HCT116 (cell line): ENCODE measurements at regions not wholly inside any gene's neighbourhood (a gene's known extent, or its start where the extent isn't known, plus 50 kb on each side); places are given as distances from the start of the nearest gene placed in this dataset.

Experiments
- ATAC-seq: fragments of 200-7000 bp; cut with Tn5 transposase; 2 replicates; pipeline ENCODE4 v1.9.1; 2020; ENCODE audit warnings: mild to moderate bottlenecking, moderate library complexity
- BruUV-seq: library from RNA; stranded (reverse); fragments of 400-500 nt; replicated peaks from 2 replicates; lab custom pipeline; 2021; lab: Mats Ljungman, UMichigan
- CTCF ChIA-PET: fragments of 300-600 bp; sonication (Branson Sonifier 250); formaldehyde crosslinking; loops from one replicate; lab custom pipeline; 2021; ENCODE audit warnings: antibody characterized with exemption; lab: Charles Lee
- POLR2A ChIA-PET: fragments of 300-600, 350-600 bp; sonication (Branson Sonifier 250); formaldehyde crosslinking; loops from one replicate; lab custom pipeline; 2021; ENCODE audit warnings: antibody characterized with exemption; lab: Charles Lee
- RAD21 ChIA-PET, 2 experiments: fragments of 300-600 bp; sonication (Branson Sonifier 250); formaldehyde crosslinking; loops; one replicate each; lab custom pipeline; 2023; ENCODE audit warnings: low total read pairs in 2 of 2; ENCODE audit not compliant: uncharacterized antibody in 2 of 2, unreplicated experiment in 2 of 2, low non-redundant PET in 1 of 2; lab: Charles Lee
- DNase-seq: peaks from one replicate; pipeline ENCODE4 v3.0.0-alpha.2; 2010; ENCODE audit warnings: low read depth, low spot score
- H2AFZ ChIP-seq: fragments of 200-600 bp; shearing (Covaris generic), sonication (generic); 2 replicates; pipeline ENCODE4 v1.6.1; 2017; ENCODE audit warnings: low read depth, mixed run types, mixed read lengths, antibody characterized with exemption, low read length; ENCODE audit not compliant: poor library complexity, severe bottlenecking
- H3K27ac ChIP-seq: 2 replicates; pipeline ENCODE4 v1.5.1; 2012; ENCODE audit warnings: low read depth, low read length
- H3K27me3 ChIP-seq: fragments of 200-600 bp; sonication (generic); 2 replicates; pipeline ENCODE4 v1.6.1; 2016; ENCODE audit warnings: mixed run types, low read length, mixed read lengths; ENCODE audit not compliant: insufficient read depth
- H3K36me3 ChIP-seq, 2 experiments: fragments of 200-500 bp in 1 of 2; fragments of 200-600 bp in 1 of 2; sonication (Bioruptor generic) in 1 of 2; sonication (generic) in 1 of 2; 2 replicates each; pipeline versions ENCODE4 v1.5.1 to v1.6.1; 2014 to 2016; ENCODE audit warnings: low read length in 2 of 2, inconsistent platforms in 1 of 2, mixed read lengths in 1 of 2, mixed run types in 1 of 2; ENCODE audit not compliant: insufficient read depth in 2 of 2, control insufficient read depth in 1 of 2
- H3K4me1 ChIP-seq, 2 experiments: fragments of 200-600 bp in 1 of 2; sonication (generic) in 1 of 2; 2 replicates each; pipeline versions ENCODE4 v1.5.1 to v1.6.1; 2012 to 2017; ENCODE audit warnings: low read length in 2 of 2, inconsistent platforms in 1 of 2, mild to moderate bottlenecking in 1 of 2, mixed read lengths in 1 of 2, mixed run types in 1 of 2, moderate library complexity in 1 of 2; ENCODE audit not compliant: insufficient read depth in 2 of 2, control insufficient read depth in 1 of 2
- H3K4me2 ChIP-seq: fragments of 200-600 bp; sonication (generic); 2 replicates; pipeline ENCODE4 v1.6.1; 2017; ENCODE audit warnings: mixed run types, low read length, mixed read lengths
- H3K4me3 ChIP-seq, 2 experiments: fragments of 200-600 bp in 1 of 2; sonication (generic) in 1 of 2; replicated peaks in 1 of 2; 2 replicates each; pipeline ENCODE4 v1.5.1; 2011 to 2016; ENCODE audit warnings: low read length in 2 of 2, control low read depth in 1 of 2, low read depth in 1 of 2, mild to moderate bottlenecking in 1 of 2, mixed read lengths in 1 of 2, mixed run types in 1 of 2
- H3K79me2 ChIP-seq: fragments of 200-600 bp; sonication (generic); 2 replicates; pipeline ENCODE4 v1.6.1; 2017; ENCODE audit warnings: mild to moderate bottlenecking, mixed run types, low read length, moderate library complexity, mixed read lengths; ENCODE audit not compliant: insufficient read depth
- H3K9ac ChIP-seq: fragments of 200-600 bp; sonication (generic); 2 replicates; pipeline ENCODE4 v1.6.1; 2016; ENCODE audit warnings: low read length, mixed read lengths
- H3K9me2 ChIP-seq: fragments of 200-600 bp; sonication (generic), shearing (Covaris generic); 2 replicates; pipeline ENCODE4 v1.6.1; 2017; ENCODE audit warnings: mixed run types, mild to moderate bottlenecking, moderate library complexity; ENCODE audit not compliant: insufficient read depth
- H3K9me3 ChIP-seq, 2 experiments: fragments of 200-500 bp in 1 of 2; fragments of 200-600 bp in 1 of 2; sonication (Bioruptor generic) in 1 of 2; sonication (generic) in 1 of 2; 2 replicates each; pipeline ENCODE4 v1.6.1; 2014 to 2017; ENCODE audit warnings: low read length in 2 of 2, mixed read lengths in 2 of 2, inconsistent platforms in 1 of 2, low read depth in 1 of 2, mild to moderate bottlenecking in 1 of 2, mixed run types in 1 of 2, moderate library complexity in 1 of 2; ENCODE audit not compliant: control insufficient read depth in 1 of 2, insufficient read depth in 1 of 2
- H4K20me1 ChIP-seq: fragments of 200-600 bp; sonication (generic), shearing (Covaris generic); 2 replicates; pipeline ENCODE4 v1.6.1; 2017; ENCODE audit warnings: mixed run types, mild to moderate bottlenecking, moderate library complexity; ENCODE audit not compliant: insufficient read depth
- ATF3 ChIP-seq: IDR thresholded peaks from 2 replicates; pipeline ENCODE4 v1.6.1; 2012
- CBX3 ChIP-seq: IDR thresholded peaks from 2 replicates; pipeline ENCODE4 v1.6.1; 2012; ENCODE audit warnings: low read depth
- CTCF ChIP-seq, 3 experiments: fragments of 200-600 bp in 1 of 3; sonication (generic) in 1 of 3; IDR thresholded peaks in 2 of 3; conservative IDR thresholded peaks in 1 of 3; 2 replicates each; pipeline ENCODE4 v1.5.1; 2012 to 2017; ENCODE audit warnings: low read depth in 2 of 3, low read length in 2 of 3, antibody characterized with exemption in 1 of 3, borderline replicate concordance in 1 of 3, control low read depth in 1 of 3, mild to moderate bottlenecking in 1 of 3, mixed read lengths in 1 of 3, mixed run types in 1 of 3, moderate library complexity in 1 of 3; ENCODE audit not compliant: insufficient read depth in 1 of 3
- EGR1 ChIP-seq: IDR thresholded peaks from 2 replicates; pipeline ENCODE4 v1.6.1; 2012; ENCODE audit warnings: low read depth
- ELF1 ChIP-seq: IDR thresholded peaks from 2 replicates; pipeline ENCODE4 v1.6.1; 2012; ENCODE audit warnings: low read depth, borderline replicate concordance
- EZH2 ChIP-seq: fragments of 200-600 bp; sonication (generic); IDR thresholded peaks from 2 replicates; pipeline ENCODE4 v1.6.1; 2017; ENCODE audit warnings: antibody characterized with exemption, mixed run types
- EZH2phosphoT487 ChIP-seq: fragments of 200-600 bp; IDR thresholded peaks from 2 replicates; pipeline ENCODE4 v1.6.1; 2018; ENCODE audit warnings: antibody characterized with exemption, borderline replicate concordance
- JUND ChIP-seq: IDR thresholded peaks from 2 replicates; pipeline ENCODE4 v1.6.1; 2012
- POLR2A ChIP-seq: IDR thresholded peaks from 2 replicates; pipeline ENCODE4 v1.7.0; 2011; ENCODE audit warnings: borderline replicate concordance; ENCODE audit not compliant: insufficient read depth, insufficient read length; ENCODE audit errors: extremely low read depth
- POLR2AphosphoS5 ChIP-seq: IDR thresholded peaks from 2 replicates; pipeline ENCODE4 v1.6.1; 2011; ENCODE audit warnings: mild to moderate bottlenecking, low read depth, low read length, moderate library complexity
- RAD21 ChIP-seq: IDR thresholded peaks from 2 replicates; pipeline ENCODE4 v1.6.1; 2012; ENCODE audit warnings: low read depth, mild to moderate bottlenecking
- REST ChIP-seq: IDR thresholded peaks from 2 replicates; pipeline ENCODE4 v1.6.1; 2012; ENCODE audit warnings: low read depth
- SIN3A ChIP-seq: IDR thresholded peaks from 2 replicates; pipeline ENCODE4 v1.6.1; 2012; ENCODE audit warnings: low read depth
- TCF7L2 ChIP-seq: IDR thresholded peaks from 2 replicates; pipeline ENCODE4 v1.7.0; 2011; ENCODE audit warnings: borderline replicate concordance, inconsistent platforms; ENCODE audit not compliant: insufficient read depth, insufficient read length; ENCODE audit errors: extremely low read depth
- ZBTB33 ChIP-seq: IDR thresholded peaks from 2 replicates; pipeline ENCODE4 v1.6.1; 2011; ENCODE audit warnings: mild to moderate bottlenecking, low read length, moderate library complexity; ENCODE audit not compliant: insufficient replicate concordance; ENCODE audit errors: extremely low read depth
- intact Hi-C: fragments of 100-400 bp; cut with micrococcal nuclease; formaldehyde crosslinking; loops from 2 replicates; pipeline ENCODE4 v1.10.0; 2022

GRCh38 chr5:62935660-62936059 lies 357.0 kb downstream of the LRRC70 start (continued):
- TF ChIP-seq REST (no peak), ZBTB33 (no peak), TCF7L2 (no peak), ATF3 (no peak), EZH2 (no peak)
- TF ChIP-seq, all 23 proteins: peak for 0

- Histone ChIP-seq H3K9me2 (no peaks in the 10 kb centered on the region), H3K36me3 (no peaks in the 10 kb centered on the region), H3K79me2 (no peaks in the 10 kb centered on the region), H3K9ac (no peak overlapping the region), H3K27ac (no peak overlapping the region), H3K4me1 (no peaks in the 10 kb centered on the region), H4K20me1 (no peaks in the 10 kb centered on the region; the same call in 1 of the 2 replicates), H3K9me3 (no peaks in the 10 kb centered on the region), H3K27me3 (no peaks in the 10 kb centered on the region), H3K4me3 (no peak overlapping the region), H2AFZ (no peak overlapping the region), H3K4me2 (no peak overlapping the region)
- no TSS peak for BruUV-seq
- no peak for ATAC-seq
- ChIA-PET RAD21 (no interaction called here), CTCF (no interaction called here), POLR2A (no interaction called here)
- no peak for DNase-seq
- intact Hi-C loops, result no loop called here
- TF ChIP-seq EZH2, result no peak
- TF ChIP-seq EZH2phosphoT487, result no peak
- TF ChIP-seq EGR1, result no peak
- TF ChIP-seq ELF1, result no peak
- TF ChIP-seq JUND, result no peak
- TF ChIP-seq ZBTB33, result no peak
- TF ChIP-seq RAD21, result no peak
- TF ChIP-seq SIN3A, result no peak
- no peak for TF ChIP-seq CTCF (IDR thresholded peaks at IDR 0.05 in 2 of 3, conservative IDR thresholded peaks at IDR 0.05 in 1 of 3; ENCODE audit: borderline replicate concordance in 1 of 3, insufficient read depth in 1 of 3, low read depth in 2 of 3, low read length in 2 of 3)
- TF ChIP-seq POLR2AphosphoS5, result no peak
- TF ChIP-seq CBX3, result no peak
- no peak for TF ChIP-seq POLR2A
- no peak for TF ChIP-seq ATF3
Observed at GRCh38 chr5:62934319-62934718, 355.7 kb downstream of the LRRC70 start.
